ENCODE measurements at regions not wholly inside any gene's neighbourhood (a gene's known extent, or its start where the extent isn't known, plus 50 kb on each side); places are given as distances from the start of the nearest gene placed in this dataset.

DNA sequence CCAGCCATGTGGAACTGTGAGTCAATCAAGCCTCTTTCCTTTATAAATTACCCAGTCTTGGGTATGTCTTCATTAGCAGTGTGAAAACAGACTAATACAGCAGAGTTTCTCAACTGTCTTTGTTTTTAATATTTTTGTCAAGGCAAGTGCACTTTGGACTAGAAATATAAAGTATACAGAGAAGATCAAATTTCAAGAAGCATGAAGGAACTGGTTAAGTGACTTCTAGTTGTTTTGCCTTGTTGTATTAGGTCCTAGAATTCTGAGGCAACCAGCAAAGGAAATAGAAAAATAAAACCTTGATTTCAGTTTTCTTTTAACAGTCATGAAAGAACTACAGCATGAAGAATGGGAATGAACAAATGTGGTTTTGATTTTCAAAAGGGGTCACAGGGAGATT is 131.1 kb upstream of the PTGFR start:
- DNase-seq (ENCODE audit: low read depth, low spot score) = no peak

DNA sequence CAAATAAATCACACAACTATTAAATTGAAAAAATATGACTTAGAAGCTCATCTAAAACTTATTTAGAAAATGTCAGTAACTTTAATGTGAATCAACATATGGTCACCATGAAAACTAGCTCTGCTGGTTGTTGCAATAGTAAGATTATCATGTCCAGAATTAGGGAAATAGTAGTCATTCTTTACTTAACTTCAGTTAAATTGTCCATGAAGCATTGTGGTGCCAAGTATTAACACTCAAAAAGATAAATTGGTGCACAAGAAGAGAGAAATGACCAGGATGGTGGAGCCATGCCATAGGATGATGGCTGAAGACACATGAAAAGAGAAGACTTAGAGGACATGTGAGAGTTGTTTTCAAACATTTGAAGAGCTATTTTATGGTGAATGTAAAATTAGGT is 130.2 kb upstream of the PTGFR start:
- DNase-seq (ENCODE audit: low read depth, low spot score) = no peak

DNA sequence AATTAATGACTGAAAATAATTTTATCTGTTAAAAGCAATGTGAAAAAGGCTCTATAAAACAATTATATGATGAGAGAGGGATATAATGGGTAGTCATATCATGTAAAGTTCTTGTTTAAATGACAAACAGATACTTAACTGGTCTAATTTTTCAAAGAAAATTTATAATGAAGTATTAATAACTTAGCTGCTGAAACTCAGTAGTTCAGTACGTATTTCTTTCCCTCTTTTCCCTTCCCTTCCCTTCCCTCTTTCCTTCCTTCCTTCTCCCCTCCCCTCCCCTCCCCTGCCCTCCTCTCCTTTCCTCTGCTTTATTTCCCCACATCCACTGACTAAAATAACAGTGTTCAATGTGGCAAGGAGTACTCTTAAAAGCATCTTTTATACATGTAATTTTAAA is 123.1 kb upstream of the PTGFR start:
- no peak for DNase-seq (ENCODE audit: low read depth, low spot score)

DNA sequence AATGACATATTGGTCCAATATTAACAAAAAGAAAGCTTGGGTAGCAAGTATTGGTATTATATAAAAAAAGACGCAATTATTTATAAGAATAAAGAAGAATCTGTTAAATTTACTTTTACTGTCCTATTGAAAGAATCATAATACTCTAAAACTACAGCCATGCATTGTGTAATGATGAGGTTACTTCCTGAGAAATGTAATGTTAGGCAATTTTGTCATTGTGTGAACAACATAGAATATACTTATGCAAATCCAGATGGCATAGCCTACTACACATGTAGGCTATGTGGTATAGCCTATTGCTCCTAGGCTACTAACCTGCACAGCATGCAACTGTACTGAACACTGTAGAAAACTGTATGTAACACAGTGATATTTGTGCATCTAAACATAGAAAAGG is 121.2 kb upstream of the PTGFR start:
- DNase-seq (ENCODE audit: low read depth, low spot score) = no peak

DNA sequence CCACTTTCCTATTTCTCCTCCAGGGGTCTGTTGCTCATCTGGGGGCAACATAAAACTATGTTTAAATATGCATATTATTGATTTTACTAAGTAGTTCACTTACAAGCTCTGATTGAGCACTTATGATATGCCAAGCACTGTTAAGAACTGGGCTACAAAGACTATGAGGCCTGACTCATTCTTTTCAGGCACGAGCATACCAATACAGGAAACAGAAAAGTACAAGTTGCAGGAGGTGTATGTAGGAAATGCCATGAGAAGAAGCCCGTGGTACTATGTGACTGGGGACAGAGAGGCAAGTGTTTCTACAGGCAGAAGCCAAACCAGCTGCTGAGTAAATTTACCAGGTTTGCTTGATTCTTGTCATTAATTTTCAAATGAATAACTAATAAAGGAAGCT is 120.4 kb upstream of the PTGFR start:
- no peak for DNase-seq (ENCODE audit: low read depth, low spot score)

DNA sequence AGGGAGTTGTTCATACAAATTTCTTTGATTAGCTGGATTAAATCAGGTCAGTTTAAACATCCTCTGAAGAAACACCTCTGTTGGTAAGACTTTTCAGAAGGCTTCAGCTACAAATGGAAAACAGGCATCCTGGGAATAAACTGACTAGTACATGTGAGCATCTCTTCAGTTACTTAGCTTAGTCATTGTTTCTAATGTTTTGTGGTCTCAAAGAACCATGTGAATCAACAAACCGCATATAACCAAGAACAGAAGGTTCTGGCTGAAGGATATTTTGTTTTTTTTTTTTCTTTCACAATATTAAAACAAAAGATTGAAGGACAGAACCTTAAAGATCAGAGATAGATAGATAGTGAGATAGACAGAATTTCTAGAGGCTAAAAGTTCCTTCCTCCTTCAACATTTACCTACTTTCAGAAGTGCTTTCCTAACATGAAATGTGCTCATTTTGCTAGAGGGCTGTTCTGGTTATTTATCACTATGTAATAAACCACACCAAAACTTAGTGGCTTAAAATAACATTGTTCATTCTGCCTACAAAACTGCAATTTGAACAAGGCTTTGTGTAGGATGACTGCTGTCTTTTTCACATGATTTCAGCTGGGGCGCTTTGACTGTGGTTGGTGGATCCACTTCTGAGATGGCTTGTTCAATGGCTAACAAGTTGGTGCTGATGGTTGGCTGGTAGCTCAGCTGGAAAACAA is 119.8 kb upstream of the PTGFR start:
- DNase-seq (ENCODE audit: low read depth, low spot score) = no peak

DNA sequence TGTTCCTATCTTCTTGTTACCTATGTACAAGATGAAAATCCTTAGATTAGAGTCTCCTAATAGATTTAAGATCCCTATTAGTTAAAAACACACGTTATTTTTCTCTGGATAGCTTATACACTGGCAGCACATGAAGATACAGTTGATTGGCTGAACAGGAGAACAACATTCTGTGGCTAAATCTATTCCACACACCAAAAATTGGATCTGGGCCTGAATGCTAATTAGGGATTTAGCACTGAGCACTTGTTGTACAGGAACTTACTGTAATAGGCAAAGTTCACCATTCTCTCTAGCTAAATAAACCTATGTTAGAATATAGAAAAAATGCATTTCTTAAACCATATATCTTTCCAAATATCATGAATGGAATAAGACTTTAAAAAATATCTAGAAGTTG is 117.1 kb upstream of the PTGFR start:
- DNase-seq (ENCODE audit: low read depth, low spot score) = no peak

DNA sequence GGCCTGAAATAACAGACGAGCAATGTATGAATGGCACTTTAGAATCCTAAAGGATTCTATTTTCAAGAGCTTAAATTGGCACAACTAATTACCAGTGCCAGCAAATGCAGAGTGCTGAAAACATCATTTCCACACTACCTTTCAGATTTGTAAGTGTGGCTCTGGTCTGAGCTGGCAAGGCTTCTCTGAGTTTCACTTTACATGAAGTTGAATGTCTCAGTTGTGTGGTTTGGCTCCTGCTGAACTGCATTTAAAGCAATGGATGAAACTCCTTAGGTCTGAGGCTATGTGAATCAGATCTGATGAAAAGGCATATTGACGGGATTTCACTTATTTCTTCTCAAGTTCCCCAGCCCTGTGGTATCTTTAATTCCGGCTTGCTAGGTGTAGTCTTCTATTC is 114.8 kb upstream of the PTGFR start:
- no peak for DNase-seq (ENCODE audit: low read depth, low spot score)

DNA sequence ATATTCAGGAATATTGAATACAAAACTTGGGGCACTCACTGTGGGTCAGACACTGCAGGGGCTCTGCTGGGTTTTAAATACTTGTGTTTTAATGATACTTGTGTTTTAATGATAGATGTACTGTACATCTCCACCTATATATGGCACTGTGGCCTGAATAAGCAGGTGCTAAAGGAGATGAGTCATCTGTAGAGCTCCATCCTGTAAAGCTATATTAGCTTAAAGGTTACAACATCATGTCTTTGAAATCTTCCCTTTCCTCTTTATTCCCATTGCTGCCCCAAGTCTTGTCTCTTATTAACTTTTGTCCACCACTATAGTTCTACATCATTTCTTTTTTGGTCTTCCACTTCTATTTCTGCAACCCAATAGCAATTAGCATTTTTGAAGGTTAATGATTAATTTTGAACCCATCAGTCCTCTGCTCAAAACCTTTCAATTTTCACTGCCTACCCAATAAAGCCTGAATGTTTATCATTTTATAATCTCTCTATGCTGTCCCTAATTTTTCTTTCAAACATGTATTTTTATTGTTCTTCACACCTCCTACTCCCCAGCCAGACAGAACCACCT is 113.3 kb upstream of the PTGFR start:
- no peak for DNase-seq (ENCODE audit: low read depth, low spot score)

DNA sequence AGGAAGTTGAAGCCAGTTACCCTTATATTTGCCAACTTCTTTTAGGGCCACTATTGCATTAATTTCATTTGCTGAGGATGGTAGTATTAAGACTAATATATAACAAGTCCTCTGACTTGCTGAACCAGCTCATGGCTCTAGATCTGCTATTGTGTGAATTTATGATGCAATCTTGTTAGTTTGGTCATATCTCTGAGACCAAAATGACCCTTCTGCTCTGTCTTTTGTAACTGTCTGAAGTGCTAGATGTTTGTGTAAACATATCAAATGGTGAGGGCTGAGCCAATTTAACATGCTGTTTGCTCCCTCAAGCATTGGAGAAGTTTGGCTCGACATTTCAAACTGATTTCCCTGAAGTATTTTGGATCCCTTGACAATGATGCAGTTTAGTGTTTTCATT is 106.9 kb upstream of the PTGFR start:
- no peak for DNase-seq (ENCODE audit: low read depth, low spot score)

DNA sequence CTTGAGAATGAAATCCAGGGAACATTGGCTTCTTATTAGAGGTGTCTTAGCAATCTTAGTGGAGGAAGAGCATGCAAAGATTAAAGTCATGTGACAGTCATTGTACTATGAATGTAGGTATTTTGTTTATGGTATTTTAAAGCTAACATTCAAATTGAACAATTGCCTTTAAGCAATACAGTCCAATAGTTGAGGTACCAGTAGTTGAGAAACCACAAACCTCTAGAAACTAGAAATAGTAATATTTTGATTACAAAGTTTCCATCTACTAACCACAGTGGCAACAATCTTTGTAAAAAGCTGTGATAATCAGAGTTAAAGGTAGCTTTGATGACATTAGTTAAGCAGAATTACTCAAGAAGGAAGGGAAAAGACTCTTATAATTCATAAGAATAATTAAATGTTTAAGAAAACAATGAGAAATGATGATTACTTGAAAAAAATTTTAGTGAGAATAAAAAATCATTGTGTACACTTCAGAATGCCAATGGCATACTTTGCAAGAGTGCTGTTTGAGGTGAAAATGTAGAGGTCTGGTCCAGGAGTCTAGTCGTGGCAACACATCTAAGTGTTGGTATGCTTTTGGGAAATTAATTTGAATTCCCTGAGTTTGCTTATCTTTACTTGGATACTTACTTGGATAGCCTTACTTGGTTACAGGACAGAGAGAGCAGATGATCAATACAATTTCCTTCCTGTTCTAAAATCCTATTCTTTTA is 104.9 kb upstream of the PTGFR start:
- no peak for DNase-seq (ENCODE audit: low read depth, low spot score)

DNA sequence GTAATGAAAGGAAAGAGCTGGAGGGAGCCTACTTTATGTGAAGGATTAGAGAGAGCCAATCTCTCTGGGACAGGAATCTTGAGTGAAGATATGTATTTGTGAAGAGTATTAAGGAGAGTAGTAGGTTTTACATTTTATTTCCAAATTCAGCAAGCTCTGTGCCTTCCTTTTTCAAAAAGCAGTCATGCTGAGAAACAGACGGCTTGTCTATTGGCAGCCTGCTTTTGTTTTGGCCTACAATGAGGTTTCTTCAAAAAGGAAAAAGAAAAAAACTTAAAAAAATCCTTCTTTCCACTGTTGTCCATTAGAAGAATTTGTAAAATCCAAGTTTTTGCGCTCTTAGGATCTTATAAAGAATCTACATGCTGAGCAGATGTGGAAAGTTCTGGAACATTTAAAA is 103.6 kb upstream of the PTGFR start:
- no peak for DNase-seq (ENCODE audit: low read depth, low spot score)

DNA sequence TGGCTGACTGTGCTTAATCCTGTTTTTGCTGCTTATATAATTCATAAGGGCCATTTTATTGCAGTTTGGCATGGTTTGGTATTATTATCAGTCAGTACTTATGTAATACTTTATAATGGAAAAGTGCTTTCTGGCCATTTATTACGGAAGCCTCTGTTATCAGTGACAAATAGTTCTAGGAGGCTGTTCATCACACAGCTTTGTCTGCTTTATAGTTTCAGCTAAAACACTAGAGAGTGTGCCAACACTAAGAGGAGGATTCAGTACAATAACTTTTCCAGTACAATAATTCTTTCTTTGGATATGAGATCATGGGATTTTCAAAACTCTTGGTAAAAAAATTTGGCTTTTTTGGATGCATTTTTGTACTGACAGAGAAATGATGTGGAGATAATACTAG is 102.9 kb upstream of the PTGFR start:
- no peak for DNase-seq (ENCODE audit: low read depth, low spot score)

DNA sequence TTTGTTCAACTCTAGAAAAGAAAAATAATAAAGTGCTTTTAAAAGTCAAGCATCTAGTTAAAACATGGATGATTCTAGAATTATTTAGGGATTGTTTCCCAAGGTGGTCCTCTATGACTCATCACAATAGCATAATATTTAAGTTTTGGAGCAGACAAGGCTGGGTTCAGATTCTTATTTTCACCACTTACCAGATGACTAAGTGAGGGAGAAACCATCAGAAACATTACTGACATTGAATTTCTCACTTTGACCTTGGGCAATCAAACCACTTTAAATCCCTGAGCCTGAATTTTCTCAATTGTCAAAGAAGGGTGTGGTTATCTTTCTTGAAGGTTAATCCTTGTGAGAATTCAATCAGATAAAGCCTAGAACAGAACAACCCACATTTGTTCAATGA is 102.5 kb upstream of the PTGFR start:
- DNase-seq (ENCODE audit: low read depth, low spot score) = no peak

DNA sequence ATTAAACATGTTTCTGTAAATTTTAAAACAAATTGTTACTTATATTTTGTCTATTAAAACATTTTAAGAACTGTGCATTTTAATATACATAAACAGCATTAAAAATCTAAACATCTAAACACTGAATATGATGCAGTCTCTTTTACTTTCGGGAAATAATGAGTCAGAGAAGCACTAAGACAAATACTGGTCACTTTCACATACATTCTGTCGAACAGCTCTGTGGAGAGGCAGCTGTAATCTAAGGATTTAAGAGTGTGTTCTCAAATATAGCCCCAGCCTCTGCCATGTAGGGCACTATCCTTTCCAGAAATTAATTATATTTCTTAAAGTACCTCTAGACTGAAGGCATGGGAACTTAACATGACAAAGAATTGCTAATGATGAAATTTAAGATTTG is 89.6 kb upstream of the PTGFR start:
- no peak for DNase-seq (ENCODE audit: low read depth, low spot score)

DNA sequence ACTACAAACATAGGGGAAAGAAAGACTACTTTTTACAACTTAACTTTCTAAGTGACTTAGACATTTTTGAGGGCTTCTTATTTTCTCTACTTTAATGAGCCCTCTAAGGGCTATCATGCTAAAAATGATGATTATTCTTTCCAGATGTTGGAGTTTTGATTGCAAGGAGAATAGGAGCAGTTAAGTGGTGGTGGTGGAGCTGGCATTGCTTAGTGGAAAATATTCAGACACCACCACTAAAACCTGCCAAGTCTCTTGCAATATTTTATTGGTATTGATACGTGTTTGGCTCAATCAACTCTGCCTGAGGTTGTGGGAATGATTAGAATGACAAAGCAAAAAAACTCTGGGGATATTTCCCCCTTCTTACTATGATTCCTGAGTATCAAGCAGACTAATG is 82.6 kb upstream of the PTGFR start:
- no peak for DNase-seq (ENCODE audit: low read depth, low spot score)

DNA sequence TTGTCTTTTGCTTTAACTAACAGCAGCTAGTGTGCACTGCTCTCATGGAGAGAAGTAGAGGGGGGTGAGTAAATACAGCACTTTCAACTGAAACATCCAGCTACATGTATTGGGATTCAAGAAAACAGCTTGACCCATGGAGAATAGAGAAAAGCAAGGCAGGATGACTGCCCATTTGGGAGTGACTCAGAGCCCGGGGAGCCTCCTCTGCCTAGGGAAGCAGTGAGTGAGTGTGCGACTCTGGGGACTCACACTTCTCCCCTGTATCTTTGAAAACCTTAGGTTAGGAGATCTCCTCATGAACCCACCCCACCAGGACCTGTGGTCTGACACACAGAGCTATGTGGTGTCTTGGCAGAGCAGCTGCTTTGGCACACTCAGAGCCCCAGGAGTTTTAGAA is 82.0 kb upstream of the PTGFR start:
- no peak for DNase-seq (ENCODE audit: low read depth, low spot score)

DNA sequence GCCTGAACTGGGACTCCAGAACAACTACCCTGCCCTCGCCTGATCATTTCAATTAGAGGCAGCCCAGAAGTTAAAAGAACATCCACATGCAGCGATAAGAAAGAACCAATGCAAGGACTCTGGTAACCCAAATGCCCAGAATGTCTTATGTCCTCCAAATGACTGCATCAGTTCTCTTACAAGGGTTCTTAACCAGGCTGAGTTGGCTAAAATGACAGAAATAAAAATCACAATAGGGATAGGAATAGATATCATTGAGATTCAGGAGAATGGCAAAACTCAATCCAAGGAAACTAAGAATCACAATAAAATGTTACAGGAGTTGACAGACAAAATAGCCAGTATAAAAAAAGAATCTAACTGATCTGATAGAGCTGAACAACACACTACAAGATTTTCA is 80.1 kb upstream of the PTGFR start:
- DNase-seq (ENCODE audit: low read depth, low spot score) = no peak

DNA sequence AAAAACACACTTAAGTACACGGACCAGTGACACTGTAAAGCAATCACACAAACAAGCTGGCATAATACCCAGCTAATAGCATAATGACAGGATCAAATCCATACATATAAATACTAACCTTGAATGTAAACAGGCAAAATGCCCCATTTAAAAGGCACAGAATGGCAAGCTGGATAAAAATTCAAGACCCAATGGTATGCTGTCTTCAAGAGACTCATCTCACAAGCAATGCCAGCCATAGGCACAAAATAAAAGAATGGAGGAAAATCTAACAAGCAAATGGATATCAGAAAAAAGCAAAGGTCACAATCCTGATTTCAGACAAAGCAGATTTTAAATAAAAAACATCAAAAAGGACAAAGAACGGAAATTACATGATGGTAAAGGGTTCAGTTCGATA is 79.1 kb upstream of the PTGFR start:
- DNase-seq (ENCODE audit: low read depth, low spot score) = no peak

DNA sequence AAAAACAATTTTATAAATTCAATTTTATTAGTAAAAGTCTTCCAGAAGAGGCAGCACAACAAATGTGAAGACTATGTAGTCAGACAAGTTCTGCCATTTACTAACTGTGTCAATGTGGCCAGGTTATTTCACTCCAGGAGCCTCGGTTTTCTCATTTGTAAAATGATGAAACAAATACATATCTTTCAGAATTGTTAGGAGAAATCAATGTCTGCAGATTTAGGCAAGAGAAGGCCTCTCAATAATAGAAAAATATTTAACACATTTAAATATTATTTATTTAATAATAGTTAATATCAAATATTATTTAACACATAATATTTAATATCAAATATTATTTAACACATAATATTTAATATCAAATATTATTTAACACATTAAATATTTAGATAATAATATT is 75.6 kb upstream of the PTGFR start:
- no peak for DNase-seq (ENCODE audit: low read depth, low spot score)

DNA sequence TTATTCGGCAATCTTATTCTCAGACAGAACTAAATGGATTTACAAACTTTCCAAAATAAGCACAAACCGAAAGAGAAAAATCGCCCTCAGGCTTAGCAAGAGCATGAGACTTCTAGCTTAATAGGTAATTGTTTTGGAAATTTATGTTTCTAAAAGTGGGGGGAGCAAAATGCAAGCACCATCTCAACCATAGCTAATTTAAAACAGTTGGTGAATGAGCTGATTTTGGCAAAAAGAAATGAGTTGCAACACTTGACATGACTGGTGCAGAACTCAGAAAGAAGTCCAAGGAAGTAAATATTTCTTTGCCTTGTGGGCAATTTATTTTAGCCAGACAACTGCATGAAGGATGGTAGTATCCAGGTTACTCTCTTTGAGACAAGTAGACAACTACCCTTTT is 71.5 kb upstream of the PTGFR start:
- no peak for DNase-seq (ENCODE audit: low read depth, low spot score)

DNA sequence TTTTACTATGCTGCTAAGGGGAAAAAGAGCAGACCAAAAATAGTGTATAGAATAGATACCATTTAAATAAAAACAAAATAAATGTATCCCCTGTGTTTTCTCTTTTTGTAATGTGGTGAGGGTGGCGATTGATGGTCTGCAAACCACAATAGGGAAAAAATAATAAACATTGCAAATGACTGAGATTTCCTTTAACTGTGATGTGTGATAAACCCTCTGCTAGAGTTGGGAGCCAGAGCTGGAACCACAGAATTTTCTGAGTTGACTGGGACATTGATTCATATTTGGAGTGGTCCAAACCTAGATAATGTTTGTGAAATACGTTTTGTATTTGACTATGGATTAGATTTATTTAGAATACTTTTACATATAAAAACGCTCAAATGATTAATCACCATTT is 70.6 kb upstream of the PTGFR start:
- no peak for DNase-seq (ENCODE audit: low read depth, low spot score)

DNA sequence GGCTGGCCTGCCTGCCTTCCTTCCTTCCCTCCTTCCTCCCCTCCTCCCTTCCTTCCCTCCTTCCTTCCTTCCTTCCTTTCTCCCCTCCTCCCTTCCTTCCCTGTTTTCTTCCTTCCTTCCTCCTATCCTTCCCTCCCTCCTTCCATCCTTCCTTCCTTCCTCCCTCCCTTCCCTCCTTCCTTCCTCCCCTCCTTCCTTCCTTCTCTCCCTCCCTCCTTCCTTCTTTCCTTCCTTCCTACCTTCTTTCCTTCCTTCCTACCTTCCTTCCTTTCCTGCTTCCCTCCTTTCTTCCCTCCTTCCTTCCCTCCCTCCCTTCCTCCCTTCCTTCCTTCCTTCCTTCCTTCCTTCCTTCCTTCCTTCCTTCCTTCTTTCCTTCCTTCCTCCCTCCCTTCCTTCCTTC is 70.1 kb upstream of the PTGFR start:
- no peak for DNase-seq (ENCODE audit: low read depth, low spot score)
